ENCODE measurements at regions not wholly inside any gene's neighbourhood (a gene's known extent, or its start where the extent isn't known, plus 50 kb on each side); places are given as distances from the start of the nearest gene placed in this dataset.

DNA sequence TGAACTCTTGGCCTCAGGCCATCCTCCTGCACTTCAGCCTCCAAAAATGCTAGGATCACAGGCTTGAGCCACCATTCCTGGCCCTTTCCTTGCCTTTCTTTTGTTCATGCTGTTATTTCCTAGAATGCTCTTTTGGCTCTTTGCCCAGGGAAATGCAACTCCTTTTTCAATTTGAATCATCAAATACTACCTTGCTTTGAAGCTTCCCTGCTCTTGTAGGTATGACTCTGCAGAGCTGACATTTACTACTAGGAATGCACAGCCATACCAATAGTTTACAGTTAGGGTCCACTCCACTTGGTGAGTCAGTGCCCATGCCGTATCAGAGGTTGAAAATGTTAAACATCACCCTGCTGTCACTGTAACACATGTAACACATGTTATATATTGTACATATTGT lies 107.0 kb upstream of the CRY1 start:
- TF ChIP-seq CTCF (IDR thresholded peaks at IDR 0.05) (no peak), POLR2A (IDR thresholded peaks at IDR 0.05) (no peak)

Measured in body of pancreas (tissue), 4 donors.